Endodermal cell (in vitro differentiated cells): ENCODE measurements at regions not wholly inside any gene's neighbourhood (a gene's known extent, or its start where the extent isn't known, plus 50 kb on each side); places are given as distances from the start of the nearest gene placed in this dataset.
"Not testable (repeated sequence)": the region's sequence is repeated elsewhere in the genome, so short reads cannot be mapped to it uniquely, and the experiment has no call there.

Experiments used
- DNase-seq: peaks from one replicate; pipeline ENCODE4 v3.0.0-alpha.2; 2017
- H3K27ac ChIP-seq: 2 replicates; pipeline ENCODE4 v1.5.1; 2013; ENCODE audit warnings: mild to moderate bottlenecking, low read depth, low read length, moderate library complexity
- H3K27me3 ChIP-seq: 2 replicates; pipeline ENCODE4 v1.6.1; 2013; ENCODE audit warnings: mild to moderate bottlenecking, low read length, moderate library complexity; ENCODE audit not compliant: insufficient read depth, control insufficient read depth, poor library complexity, severe bottlenecking
- H3K36me3 ChIP-seq: 2 replicates; pipeline ENCODE4 v1.7.0; 2013; ENCODE audit warnings: mild to moderate bottlenecking, low read length, moderate library complexity; ENCODE audit not compliant: control insufficient read depth, insufficient read depth
- H3K4me1 ChIP-seq: one replicate; pipeline ENCODE4 v1.7.0; 2013; ENCODE audit warnings: low read length; ENCODE audit not compliant: control insufficient read depth, insufficient read depth
- H3K4me3 ChIP-seq: 2 replicates; pipeline ENCODE4 v1.5.1; 2013; ENCODE audit warnings: mild to moderate bottlenecking, low read length, moderate library complexity
- H3K9ac ChIP-seq: 2 replicates; pipeline ENCODE4 v1.6.1; 2013; ENCODE audit warnings: mild to moderate bottlenecking, low read length, moderate library complexity; ENCODE audit not compliant: poor library complexity, severe bottlenecking; ENCODE audit errors: extremely low read depth
- H3K9me3 ChIP-seq: 2 replicates; pipeline ENCODE4 v1.6.1; 2013; ENCODE audit warnings: mild to moderate bottlenecking, low read length, moderate library complexity; ENCODE audit not compliant: control insufficient read depth
- H3K27ac Mint-ChIP-seq: 2 replicates; pipeline ENCODE4 v1.8.0; 2020; ENCODE audit warnings: mixed read lengths
- H3K27me3 Mint-ChIP-seq: 2 replicates; pipeline ENCODE4 v1.8.0; 2021; ENCODE audit warnings: mild to moderate bottlenecking, mixed read lengths; ENCODE audit not compliant: insufficient read depth
- H3K36me3 Mint-ChIP-seq: 2 replicates; pipeline ENCODE4 v1.8.0; 2020; ENCODE audit warnings: low read depth, mixed read lengths
- H3K4me1 Mint-ChIP-seq: 2 replicates; pipeline ENCODE4 v1.8.0; 2020; ENCODE audit warnings: mixed read lengths
- H3K4me3 Mint-ChIP-seq: 2 replicates; pipeline ENCODE4 v1.8.0; 2020; ENCODE audit warnings: mild to moderate bottlenecking, moderate library complexity, mixed read lengths
- H3K9me3 Mint-ChIP-seq: 2 replicates; pipeline ENCODE4 v1.8.0; 2020; ENCODE audit warnings: mild to moderate bottlenecking, mixed read lengths
- WGBS, 2 experiments: methylation state at CpG; one replicate each; pipeline versions ENCODE4 v1.1.5 to v1.1.7; 2013; ENCODE audit warnings: missing lambda C conversion rate in 2 of 2, mixed read lengths in 1 of 2; ENCODE audit not compliant: insufficient coverage in 1 of 2, insufficient read length in 1 of 2; 5-methylcytosine and 5-hydroxymethylcytosine counted together

GRCh38 chr6:26773414-26773813 lies 113.9 kb upstream of the ZNF322 start:
- H3K9me3 ChIP-seq, H3K27me3 Mint-ChIP-seq, H3K36me3 ChIP-seq, H3K27ac Mint-ChIP-seq, H3K36me3 Mint-ChIP-seq, DNase-seq, H3K9ac ChIP-seq, H3K27me3 ChIP-seq, H3K9me3 Mint-ChIP-seq, H3K4me1 Mint-ChIP-seq, H3K4me3 ChIP-seq, H3K4me3 Mint-ChIP-seq, H3K4me1 ChIP-seq, H3K27ac ChIP-seq: not testable (repeated sequence)
- WGBS, 2 experiments = no CpG with 5 or more reads among the region's 12 CpGs

- not testable (repeated sequence) for DNase-seq, H3K4me1 ChIP-seq, H3K9me3 Mint-ChIP-seq, H3K9me3 ChIP-seq, H3K36me3 Mint-ChIP-seq, H3K9ac ChIP-seq, H3K27me3 Mint-ChIP-seq, H3K4me1 Mint-ChIP-seq, H3K4me3 ChIP-seq, H3K27me3 ChIP-seq, H3K4me3 Mint-ChIP-seq, H3K36me3 ChIP-seq, H3K27ac ChIP-seq, H3K27ac Mint-ChIP-seq
- no CpG with 5 or more reads among the region's 21 CpGs for WGBS, 2 experiments
Measured at GRCh38 chr6:26780563-26780962, 121.0 kb upstream of the ZNF322 start.

GRCh38 chr6:26795474-26796307 lies 136.1 kb upstream of the ZNF322 start:
- H3K27ac ChIP-seq, H3K9ac ChIP-seq, H3K4me3 Mint-ChIP-seq, H3K27me3 Mint-ChIP-seq, H3K4me1 Mint-ChIP-seq, H3K4me1 ChIP-seq, H3K9me3 ChIP-seq, H3K36me3 Mint-ChIP-seq, H3K36me3 ChIP-seq, H3K4me3 ChIP-seq, H3K9me3 Mint-ChIP-seq, H3K27me3 ChIP-seq, DNase-seq, H3K27ac Mint-ChIP-seq: not testable (repeated sequence)
- WGBS, 2 experiments = no CpG with 5 or more reads among the region's 10 CpGs

GRCh38 chr6:26799903-26800633 lies 140.5 kb upstream of the ZNF322 start:
- DNase-seq, H3K27ac Mint-ChIP-seq, H3K9me3 Mint-ChIP-seq, H3K36me3 Mint-ChIP-seq, H3K4me1 ChIP-seq, H3K4me1 Mint-ChIP-seq, H3K36me3 ChIP-seq, H3K27me3 Mint-ChIP-seq, H3K27ac ChIP-seq, H3K9ac ChIP-seq, H3K9me3 ChIP-seq, H3K4me3 ChIP-seq, H3K27me3 ChIP-seq, H3K4me3 Mint-ChIP-seq: not testable (repeated sequence)
- no CpG with 5 or more reads among the region's 17 CpGs for WGBS, 2 experiments

- WGBS, 2 experiments = no CpG with 5 or more reads among the region's 16 CpGs
- not testable (repeated sequence) for H3K36me3 Mint-ChIP-seq, H3K9me3 ChIP-seq, H3K4me1 Mint-ChIP-seq, H3K9ac ChIP-seq, H3K4me1 ChIP-seq, H3K4me3 Mint-ChIP-seq, H3K27ac ChIP-seq, H3K9me3 Mint-ChIP-seq, H3K27me3 ChIP-seq, DNase-seq, H3K36me3 ChIP-seq, H3K4me3 ChIP-seq, H3K27me3 Mint-ChIP-seq, H3K27ac Mint-ChIP-seq
Measured at GRCh38 chr6:26803762-26804161, 144.2 kb upstream of the ZNF322 start.

- not testable (repeated sequence) for H3K9me3 Mint-ChIP-seq, H3K36me3 ChIP-seq, H3K27me3 Mint-ChIP-seq, H3K4me3 ChIP-seq, H3K27ac Mint-ChIP-seq, H3K4me1 ChIP-seq, H3K27ac ChIP-seq, DNase-seq, H3K27me3 ChIP-seq, H3K4me1 Mint-ChIP-seq, H3K9ac ChIP-seq, H3K36me3 Mint-ChIP-seq, H3K4me3 Mint-ChIP-seq, H3K9me3 ChIP-seq
- WGBS, 2 experiments = no CpG with 5 or more reads among the region's 36 CpGs
Measured at GRCh38 chr6:26811486-26812116, 152.1 kb upstream of the ZNF322 start.
